SIG-M5 treated with dmso at 0.1 percent for 504 hours (cell line): ENCODE measurements at regions not wholly inside any gene's neighbourhood (a gene's known extent, or its start where the extent isn't known, plus 50 kb on each side); places are given as distances from the start of the nearest gene placed in this dataset.
"Not testable (repeated sequence)": the region's sequence is repeated elsewhere in the genome, so short reads cannot be mapped to it uniquely, and the experiment has no call there.

Experiments
- DNase-seq: peaks from one replicate; lab custom pipeline; 2025; ENCODE audit not compliant: unreplicated experiment; lab: John Stamatoyannopoulos, UW

GRCh38 chr16:49003992-49004391 lies 277.6 kb downstream of the CBLN1 start:
- no peak for DNase-seq

GRCh38 chr16:49003022-49003421 lies 278.6 kb downstream of the CBLN1 start:
- DNase-seq, result no peak

GRCh38 chr16:49000594-49000993 lies 281.0 kb downstream of the CBLN1 start:
- no peak for DNase-seq

GRCh38 chr16:48999508-48999907 lies 282.1 kb downstream of the CBLN1 start:
- DNase-seq, result no peak

GRCh38 chr16:48999044-48999443 lies 282.6 kb downstream of the CBLN1 start:
- DNase-seq, result no peak

GRCh38 chr16:48997946-48998345 lies 283.7 kb downstream of the CBLN1 start:
- DNase-seq, result no peak

- DNase-seq, result no peak
These were observed 284.5 kb downstream of the CBLN1 start for GRCh38 chr16:48997081-48997615.

- no peak for DNase-seq
These were observed 303.1 kb downstream of the CBLN1 start for GRCh38 chr16:48978501-48978900.

- no peak for DNase-seq
These were observed 309.4 kb downstream of the CBLN1 start for GRCh38 chr16:48972236-48972635.

- no peak for DNase-seq
These were observed 310.0 kb downstream of the CBLN1 start for GRCh38 chr16:48971571-48972077.

GRCh38 chr16:48970216-48970615 lies 311.4 kb downstream of the CBLN1 start:
- no peak for DNase-seq

GRCh38 chr16:48969611-48970010 lies 312.0 kb downstream of the CBLN1 start:
- no peak for DNase-seq

- no peak for DNase-seq
These were observed 316.3 kb downstream of the CBLN1 start for GRCh38 chr16:48965386-48965785.

- no peak for DNase-seq
These were observed 317.6 kb downstream of the CBLN1 start for GRCh38 chr16:48963901-48964615.

- no peak for DNase-seq
These were observed 318.3 kb downstream of the CBLN1 start for GRCh38 chr16:48963306-48963705.

- DNase-seq, result no peak
These were observed 320.1 kb downstream of the CBLN1 start for GRCh38 chr16:48961546-48961945.

- DNase-seq, result no peak
These were observed 320.8 kb downstream of the CBLN1 start for GRCh38 chr16:48960830-48961229.

- no peak for DNase-seq
These were observed 321.9 kb downstream of the CBLN1 start for GRCh38 chr16:48959747-48960146.

- DNase-seq, result no peak
These were observed 322.4 kb downstream of the CBLN1 start for GRCh38 chr16:48959204-48959603.

- DNase-seq, result no peak
These were observed 323.0 kb downstream of the CBLN1 start for GRCh38 chr16:48958681-48959080.

- DNase-seq, result no peak
These were observed 325.0 kb downstream of the CBLN1 start for GRCh38 chr16:48956620-48957019.

- DNase-seq, result no peak
These were observed 325.8 kb downstream of the CBLN1 start for GRCh38 chr16:48955837-48956236.

- not testable (repeated sequence) for DNase-seq
These were observed 330.0 kb downstream of the CBLN1 start for GRCh38 chr16:48951621-48952125.
